Immature natural killer cell (primary cell): ENCODE measurements at regions not wholly inside any gene's neighbourhood (a gene's known extent, or its start where the extent isn't known, plus 50 kb on each side); places are given as distances from the start of the nearest gene placed in this dataset.

Experiments
- DNase-seq, 3 donors: peaks; one replicate each; pipeline ENCODE4 v3.0.0; 2022; ENCODE audit warnings: mixed read lengths in 1 of 3
- H3K27ac Mint-ChIP-seq, 6 donors: one replicate each; pipeline ENCODE4 v1.8.0; 2020; ENCODE audit warnings: mixed read lengths in 6 of 6, mild to moderate bottlenecking in 5 of 6, inconsistent platforms in 4 of 6, moderate library complexity in 3 of 6
- H3K27me3 Mint-ChIP-seq, 3 donors: one replicate each; pipeline ENCODE4 v1.8.0; 2020 to 2021; ENCODE audit warnings: low read depth in 3 of 3, mild to moderate bottlenecking in 3 of 3, mixed read lengths in 3 of 3, moderate library complexity in 3 of 3, inconsistent platforms in 1 of 3
- H3K36me3 Mint-ChIP-seq, 3 donors: one replicate each; pipeline ENCODE4 v1.8.0; 2020; ENCODE audit warnings: mixed read lengths in 3 of 3, inconsistent platforms in 2 of 3, mild to moderate bottlenecking in 2 of 3
- H3K4me1 Mint-ChIP-seq, 2 donors: one replicate each; pipeline ENCODE4 v1.8.0; 2020; ENCODE audit warnings: inconsistent platforms in 2 of 2, mild to moderate bottlenecking in 2 of 2, mixed read lengths in 2 of 2, moderate library complexity in 1 of 2
- H3K4me3 Mint-ChIP-seq, 5 donors: one replicate each; pipeline ENCODE4 v1.8.0; 2020; ENCODE audit warnings: mild to moderate bottlenecking in 5 of 5, mixed read lengths in 5 of 5, inconsistent platforms in 3 of 5, moderate library complexity in 3 of 5
- H3K9me3 Mint-ChIP-seq, 6 donors: one replicate each; pipeline ENCODE4 v1.8.0; 2020; ENCODE audit warnings: mild to moderate bottlenecking in 6 of 6, mixed read lengths in 6 of 6, inconsistent platforms in 4 of 6, moderate library complexity in 3 of 6

- Mint-ChIP-seq H3K9me3 (peaks cover 0 to 29% (median 6%) of the 10 kb centered on the region in 6 donors), H3K27me3 (no peaks in the 10 kb centered on the region), H3K4me1 (no peaks in the 10 kb centered on the region), H3K36me3 (no peaks in the 10 kb centered on the region), H3K27ac (no peak overlapping the region), H3K4me3 (no peak overlapping the region)
- DNase-seq: no peak
Observed at GRCh38 chr9:17963498-17963897, 384.6 kb downstream of the SH3GL2 start.

- Mint-ChIP-seq H3K36me3 (no peaks in the 10 kb centered on the region), H3K4me3 (no peak overlapping the region), H3K27me3 (no peaks in the 10 kb centered on the region), H3K9me3 (peaks cover 0 to 17% (median 5%) of the 10 kb centered on the region in 6 donors), H3K27ac (no peak overlapping the region), H3K4me1 (no peaks in the 10 kb centered on the region)
- DNase-seq: no peak
Observed at GRCh38 chr9:17967731-17968130, 388.9 kb downstream of the SH3GL2 start.

- Mint-ChIP-seq H3K36me3 (no peaks in the 10 kb centered on the region), H3K4me3 (no peak overlapping the region), H3K9me3 (peaks cover 0 to 9% (median 4%) of the 10 kb centered on the region in 6 donors), H3K27ac (no peak overlapping the region), H3K27me3 (no peaks in the 10 kb centered on the region), H3K4me1 (no peaks in the 10 kb centered on the region)
- no peak for DNase-seq
Observed at GRCh38 chr9:17969232-17969631, 390.4 kb downstream of the SH3GL2 start.

- peaks cover 0 to 16% (median 6%) of the 10 kb centered on the region in 6 donors for H3K9me3 Mint-ChIP-seq
- no peaks in the 10 kb centered on the region for H3K36me3 Mint-ChIP-seq
- no peak overlapping the region for H3K4me3 Mint-ChIP-seq
Observed at GRCh38 chr9:17970277-17970676, 391.4 kb downstream of the SH3GL2 start.

GRCh38 chr9:17978773-17979172 lies 399.9 kb downstream of the SH3GL2 start:
- Mint-ChIP-seq H3K27ac (no peak overlapping the region), H3K4me3 (no peak overlapping the region), H3K36me3 (peaks cover 0 to 3% (median 0%) of the 10 kb centered on the region in 3 donors), H3K4me1 (no peaks in the 10 kb centered on the region), H3K9me3 (peaks cover 22 to 64% (median 37%) of the 10 kb centered on the region in 6 donors), H3K27me3 (peaks cover 0 to 2% (median 2%) of the 10 kb centered on the region in 3 donors)
- no peak for DNase-seq

More at GRCh38 chr9:17970277-17970676, 391.4 kb downstream of the SH3GL2 start:
- no peaks in the 10 kb centered on the region for H3K27me3 Mint-ChIP-seq
- no peak for DNase-seq
- no peaks in the 10 kb centered on the region for H3K4me1 Mint-ChIP-seq
- no peak overlapping the region for H3K27ac Mint-ChIP-seq

- peaks cover 0 to 15% (median 4%) of the 10 kb centered on the region in 6 donors for H3K9me3 Mint-ChIP-seq
Observed at GRCh38 chr9:17986595-17986994, 407.7 kb downstream of the SH3GL2 start.

GRCh38 chr9:17987189-17987588 lies 408.3 kb downstream of the SH3GL2 start:
- no peak for DNase-seq
- Mint-ChIP-seq H3K36me3 (no peaks in the 10 kb centered on the region), H3K4me3 (no peak overlapping the region), H3K27me3 (no peaks in the 10 kb centered on the region), H3K9me3 (peaks cover 0 to 10% (median 2%) of the 10 kb centered on the region in 6 donors), H3K27ac (no peak overlapping the region), H3K4me1 (no peaks in the 10 kb centered on the region)

More at GRCh38 chr9:17986595-17986994, 407.7 kb downstream of the SH3GL2 start:
- no peak overlapping the region for H3K27ac Mint-ChIP-seq
- H3K27me3 Mint-ChIP-seq: no peaks in the 10 kb centered on the region
- H3K36me3 Mint-ChIP-seq: no peaks in the 10 kb centered on the region
- H3K4me3 Mint-ChIP-seq: no peak overlapping the region
- H3K4me1 Mint-ChIP-seq: no peaks in the 10 kb centered on the region
- DNase-seq: no peak

GRCh38 chr9:17988489-17988888 lies 409.6 kb downstream of the SH3GL2 start:
- H3K4me3 Mint-ChIP-seq: no peak overlapping the region
- H3K9me3 Mint-ChIP-seq: peaks cover 0 to 6% (median 4%) of the 10 kb centered on the region in 6 donors
- no peak for DNase-seq
- H3K4me1 Mint-ChIP-seq: no peaks in the 10 kb centered on the region
- H3K27ac Mint-ChIP-seq: no peak overlapping the region
- H3K36me3 Mint-ChIP-seq: no peaks in the 10 kb centered on the region
- H3K27me3 Mint-ChIP-seq: no peaks in the 10 kb centered on the region

- H3K27me3 Mint-ChIP-seq: no peaks in the 10 kb centered on the region
- no peak for DNase-seq
- no peak overlapping the region for H3K27ac Mint-ChIP-seq
- H3K4me3 Mint-ChIP-seq: no peak overlapping the region
- no peaks in the 10 kb centered on the region for H3K4me1 Mint-ChIP-seq
- H3K36me3 Mint-ChIP-seq: no peaks in the 10 kb centered on the region
- H3K9me3 Mint-ChIP-seq: peaks cover 0 to 12% (median 4%) of the 10 kb centered on the region in 6 donors
Observed at GRCh38 chr9:17990602-17991001, 411.7 kb downstream of the SH3GL2 start.

GRCh38 chr9:17993024-17993423 lies 414.2 kb downstream of the SH3GL2 start:
- no peaks in the 10 kb centered on the region for H3K27me3 Mint-ChIP-seq
- no peak overlapping the region for H3K27ac Mint-ChIP-seq
- no peak for DNase-seq
- no peaks in the 10 kb centered on the region for H3K4me1 Mint-ChIP-seq
- no peak overlapping the region for H3K4me3 Mint-ChIP-seq
- peaks cover 2 to 9% (median 4%) of the 10 kb centered on the region in 6 donors for H3K9me3 Mint-ChIP-seq
- no peaks in the 10 kb centered on the region for H3K36me3 Mint-ChIP-seq

GRCh38 chr9:17994695-17995425 lies 416.0 kb downstream of the SH3GL2 start:
- no peaks in the 10 kb centered on the region for H3K36me3 Mint-ChIP-seq
- H3K9me3 Mint-ChIP-seq: peaks cover 0 to 10% (median 6%) of the 10 kb centered on the region in 6 donors

GRCh38 chr9:17996728-17997127 lies 417.9 kb downstream of the SH3GL2 start:
- H3K27ac Mint-ChIP-seq: no peak overlapping the region
- no peak overlapping the region for H3K4me3 Mint-ChIP-seq
- DNase-seq: no peak
- H3K36me3 Mint-ChIP-seq: no peaks in the 10 kb centered on the region
- H3K4me1 Mint-ChIP-seq: no peaks in the 10 kb centered on the region
- H3K9me3 Mint-ChIP-seq: peaks cover 0 to 10% (median 5%) of the 10 kb centered on the region in 6 donors
- H3K27me3 Mint-ChIP-seq: no peaks in the 10 kb centered on the region

More at GRCh38 chr9:17994695-17995425, 416.0 kb downstream of the SH3GL2 start:
- no peak overlapping the region for H3K27ac Mint-ChIP-seq
- DNase-seq: no peak
- H3K4me3 Mint-ChIP-seq: no peak overlapping the region
- H3K27me3 Mint-ChIP-seq: no peaks in the 10 kb centered on the region
- no peaks in the 10 kb centered on the region for H3K4me1 Mint-ChIP-seq

- no peak overlapping the region for H3K27ac Mint-ChIP-seq
- no peaks in the 10 kb centered on the region for H3K36me3 Mint-ChIP-seq
- no peak overlapping the region for H3K4me3 Mint-ChIP-seq
- H3K27me3 Mint-ChIP-seq: no peaks in the 10 kb centered on the region
- peaks cover 0 to 5% (median 4%) of the 10 kb centered on the region in 6 donors for H3K9me3 Mint-ChIP-seq
- no peak for DNase-seq
- H3K4me1 Mint-ChIP-seq: no peaks in the 10 kb centered on the region
Observed at GRCh38 chr9:18002718-18003438, 424.0 kb downstream of the SH3GL2 start.

GRCh38 chr9:18006591-18006990 lies 427.7 kb downstream of the SH3GL2 start:
- Mint-ChIP-seq H3K27me3 (no peaks in the 10 kb centered on the region), H3K9me3 (peaks cover 0 to 6% (median under 1%) of the 10 kb centered on the region in 6 donors), H3K4me1 (no peaks in the 10 kb centered on the region), H3K27ac (no peak overlapping the region), H3K36me3 (no peaks in the 10 kb centered on the region), H3K4me3 (no peak overlapping the region)
- no peak for DNase-seq
